Activated naive CD8-positive, alpha-beta T cell treated with anti-CD3 and anti-CD28 coated beads for 36 hours (primary cell): ENCODE measurements at regions not wholly inside any gene's neighbourhood (a gene's known extent, or its start where the extent isn't known, plus 50 kb on each side); places are given as distances from the start of the nearest gene placed in this dataset.
"Not testable (repeated sequence)": the region's sequence is repeated elsewhere in the genome, so short reads cannot be mapped to it uniquely, and the experiment has no call there.

ENCODE experiments used
- DNase-seq: peaks from one replicate; pipeline ENCODE4 v3.0.0; 2021
- H3K27ac Mint-ChIP-seq: one replicate; pipeline ENCODE4 v1.8.0; 2022; ENCODE audit warnings: mild to moderate bottlenecking, moderate library complexity, mixed read lengths
- H3K27me3 Mint-ChIP-seq: one replicate; pipeline ENCODE4 v1.8.0; 2022; ENCODE audit warnings: mild to moderate bottlenecking, mixed read lengths
- H3K36me3 Mint-ChIP-seq: one replicate; pipeline ENCODE4 v1.8.0; 2021; ENCODE audit warnings: mild to moderate bottlenecking, mixed read lengths
- H3K4me1 Mint-ChIP-seq: one replicate; pipeline ENCODE4 v1.8.0; 2021; ENCODE audit warnings: mixed read lengths
- H3K4me3 Mint-ChIP-seq: one replicate; pipeline ENCODE4 v1.8.0; 2022; ENCODE audit warnings: mild to moderate bottlenecking, moderate library complexity, mixed read lengths
- H3K9me3 Mint-ChIP-seq: one replicate; pipeline ENCODE4 v1.8.0; 2022; ENCODE audit warnings: mixed read lengths

DNA sequence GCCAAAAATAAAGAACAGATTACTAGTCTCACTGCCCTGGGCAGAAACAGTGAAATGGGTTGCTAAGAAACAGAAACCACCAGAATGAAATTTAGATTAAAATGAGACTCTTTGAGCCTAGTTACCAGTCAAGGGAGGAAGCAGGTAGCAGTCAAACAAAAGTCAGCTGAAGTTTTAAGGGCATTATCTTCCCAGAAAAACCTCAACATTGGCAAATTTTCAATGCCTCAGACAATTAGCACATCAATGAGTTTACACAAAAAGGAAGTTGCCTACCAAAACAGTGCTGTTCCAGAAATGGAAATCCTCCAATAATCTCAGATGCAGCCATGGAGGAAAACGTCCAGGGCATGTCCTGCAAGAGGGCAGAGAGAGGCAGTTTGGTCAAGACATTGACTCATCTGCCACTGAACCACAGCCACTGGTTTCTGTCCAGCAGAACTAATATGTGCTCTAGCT, 399.7 kb upstream of the ADGRB3 start:
- H3K27ac Mint-ChIP-seq, result no peak overlapping the region
- H3K27me3 Mint-ChIP-seq, result no peaks in the 10 kb centered on the region
- no peak for DNase-seq
- no peak overlapping the region for H3K4me3 Mint-ChIP-seq
- no peaks in the 10 kb centered on the region for H3K36me3 Mint-ChIP-seq
- H3K9me3 Mint-ChIP-seq, result peaks cover 1% of the 10 kb centered on the region
- H3K4me1 Mint-ChIP-seq, result no peaks in the 10 kb centered on the region

DNA sequence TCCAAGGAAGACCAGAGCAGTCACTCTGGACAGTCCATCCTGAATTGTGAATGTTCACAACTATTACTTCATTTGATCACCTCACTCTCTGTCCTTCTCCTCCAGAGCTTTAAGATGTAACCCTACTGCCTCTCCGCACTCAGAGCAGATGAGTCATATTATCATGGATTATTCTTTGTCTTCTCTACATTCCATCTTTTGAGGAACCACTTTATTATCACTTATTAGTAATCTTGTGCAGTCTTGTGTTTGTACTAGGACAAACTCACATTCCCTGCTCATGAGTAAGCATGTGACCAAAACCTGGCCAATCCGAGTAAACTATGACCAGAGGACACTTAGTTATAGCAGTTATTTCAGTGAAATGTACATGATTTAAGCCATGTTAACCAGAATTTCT, 401.5 kb upstream of the ADGRB3 start:
- no peaks in the 10 kb centered on the region for H3K4me1 Mint-ChIP-seq
- H3K27ac Mint-ChIP-seq, result no peak overlapping the region
- no peaks in the 10 kb centered on the region for H3K27me3 Mint-ChIP-seq
- no peak for DNase-seq
- H3K36me3 Mint-ChIP-seq, result no peaks in the 10 kb centered on the region
- no peak overlapping the region for H3K4me3 Mint-ChIP-seq
- peaks cover 1% of the 10 kb centered on the region for H3K9me3 Mint-ChIP-seq

- no peak overlapping the region for H3K4me3 Mint-ChIP-seq
- no peak overlapping the region for H3K27ac Mint-ChIP-seq
- H3K27me3 Mint-ChIP-seq, result no peaks in the 10 kb centered on the region
- no peaks in the 10 kb centered on the region for H3K4me1 Mint-ChIP-seq
- H3K36me3 Mint-ChIP-seq, result no peaks in the 10 kb centered on the region
- peaks cover 3% of the 10 kb centered on the region for H3K9me3 Mint-ChIP-seq
- no peak for DNase-seq
These were observed 405.5 kb upstream of the ADGRB3 start for GRCh38 chr6:68229566-68229965.

GRCh38 chr6:68226460-68226859, 408.6 kb upstream of the ADGRB3 start:
- H3K27ac Mint-ChIP-seq, result no peak overlapping the region
- H3K27me3 Mint-ChIP-seq, result no peaks in the 10 kb centered on the region
- peaks cover 3% of the 10 kb centered on the region for H3K9me3 Mint-ChIP-seq
- no peak for DNase-seq
- no peak overlapping the region for H3K4me3 Mint-ChIP-seq
- no peaks in the 10 kb centered on the region for H3K36me3 Mint-ChIP-seq
- no peaks in the 10 kb centered on the region for H3K4me1 Mint-ChIP-seq

DNA sequence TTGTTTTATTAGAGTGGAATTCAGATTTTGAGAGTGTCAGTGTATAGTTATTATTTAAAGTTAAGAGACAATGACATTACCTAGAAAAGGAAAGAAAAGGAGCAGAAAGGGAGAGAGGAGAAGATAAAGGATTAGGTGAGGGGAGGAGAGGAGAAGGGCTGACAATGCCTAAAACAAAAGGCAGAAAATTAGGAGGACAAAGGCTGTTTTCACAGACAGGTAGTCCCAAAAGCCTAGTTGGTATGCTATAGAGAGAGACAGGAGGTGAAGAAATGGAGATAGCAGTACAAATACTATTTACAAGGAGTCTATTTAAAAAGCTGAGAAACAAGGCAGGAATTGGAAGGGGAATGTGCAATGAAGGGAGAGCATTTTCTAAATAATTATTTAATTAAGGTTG, 409.4 kb upstream of the ADGRB3 start:
- peaks cover 3% of the 10 kb centered on the region for H3K9me3 Mint-ChIP-seq
- H3K27me3 Mint-ChIP-seq, result no peaks in the 10 kb centered on the region
- no peaks in the 10 kb centered on the region for H3K4me1 Mint-ChIP-seq
- DNase-seq, result no peak
- no peak overlapping the region for H3K4me3 Mint-ChIP-seq
- H3K27ac Mint-ChIP-seq, result no peak overlapping the region
- H3K36me3 Mint-ChIP-seq, result no peaks in the 10 kb centered on the region

DNA sequence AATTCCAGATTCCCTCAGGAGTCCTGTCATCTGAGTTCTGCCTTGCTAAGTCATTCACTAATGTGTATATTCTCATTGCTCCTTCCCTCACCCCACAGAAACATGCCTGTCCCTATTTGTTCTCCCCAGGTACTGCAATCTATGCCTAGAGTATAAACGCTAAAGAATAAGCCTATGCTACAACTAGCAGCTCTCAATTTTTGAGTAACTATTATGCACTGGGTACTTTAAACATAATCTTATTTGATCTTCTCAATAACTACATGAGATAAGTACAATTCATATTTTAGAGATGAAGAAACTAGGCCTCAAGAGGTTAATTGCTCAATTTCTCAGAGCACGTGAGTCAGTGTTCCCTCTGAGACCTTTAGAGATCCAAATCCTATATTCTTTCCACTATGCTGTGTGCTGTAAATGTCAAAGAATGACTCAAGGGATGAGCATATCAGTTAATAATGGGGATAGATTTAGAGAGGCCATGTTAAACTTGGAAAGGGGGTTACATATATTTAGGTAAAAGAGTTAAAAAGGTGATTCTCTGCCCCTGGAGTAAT, 423.8 kb upstream of the ADGRB3 start:
- no peaks in the 10 kb centered on the region for H3K36me3 Mint-ChIP-seq
- no peak for DNase-seq
- H3K4me1 Mint-ChIP-seq, result no peaks in the 10 kb centered on the region
- peaks cover 24% of the 10 kb centered on the region for H3K9me3 Mint-ChIP-seq
- H3K27me3 Mint-ChIP-seq, result no peaks in the 10 kb centered on the region
- H3K27ac Mint-ChIP-seq, result no peak overlapping the region
- H3K4me3 Mint-ChIP-seq, result no peak overlapping the region

DNA sequence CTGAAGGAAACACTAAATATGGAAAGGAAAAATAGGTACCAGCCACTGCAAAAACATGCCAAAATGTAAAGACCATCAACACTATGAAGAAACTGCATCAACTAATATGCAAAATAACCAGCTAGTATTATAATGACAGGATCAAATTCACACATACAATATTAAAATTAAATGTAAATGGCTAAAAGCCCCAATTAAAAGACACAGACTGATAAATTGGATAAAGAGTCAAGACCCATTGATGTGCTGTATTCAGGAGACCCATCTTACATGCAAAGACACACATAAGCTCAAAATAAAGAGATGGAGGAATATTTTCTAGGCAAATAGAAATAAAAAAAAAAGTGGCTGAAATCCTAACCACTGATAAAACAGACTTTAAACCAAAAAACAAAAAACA, 427.5 kb upstream of the ADGRB3 start:
- H3K4me3 Mint-ChIP-seq, H3K27ac Mint-ChIP-seq, H3K36me3 Mint-ChIP-seq, H3K27me3 Mint-ChIP-seq, H3K4me1 Mint-ChIP-seq, DNase-seq: not testable (repeated sequence)
- peaks cover 18% of the 10 kb centered on the region for H3K9me3 Mint-ChIP-seq

- H3K9me3 Mint-ChIP-seq, result peaks cover 4% of the 10 kb centered on the region
- H3K4me1 Mint-ChIP-seq, result no peaks in the 10 kb centered on the region
- no peak for DNase-seq
- no peak overlapping the region for H3K27ac Mint-ChIP-seq
- H3K27me3 Mint-ChIP-seq, result no peaks in the 10 kb centered on the region
- H3K4me3 Mint-ChIP-seq, result no peak overlapping the region
- H3K36me3 Mint-ChIP-seq, result no peaks in the 10 kb centered on the region
These were observed 434.2 kb upstream of the ADGRB3 start for GRCh38 chr6:68200929-68201328.

DNA sequence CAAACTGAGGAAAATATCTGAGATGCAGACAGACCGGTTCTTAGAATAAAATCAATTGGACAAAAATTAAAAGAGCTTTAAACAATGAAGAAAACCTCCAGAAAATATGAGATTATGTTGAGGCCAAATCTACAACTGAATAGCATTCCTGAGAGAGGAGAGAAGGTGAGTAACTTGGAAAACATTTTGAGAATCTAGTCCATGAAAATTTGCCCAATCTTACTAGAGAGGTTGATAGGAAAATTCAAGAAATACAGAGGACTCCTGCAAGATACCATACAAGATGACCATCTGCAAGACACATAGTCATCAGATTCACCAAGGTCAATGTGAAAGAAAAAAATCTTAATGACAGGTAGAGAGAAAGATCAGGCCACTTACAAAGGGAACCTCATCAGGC, 437.7 kb upstream of the ADGRB3 start:
- Mint-ChIP-seq H3K27me3 (no peaks in the 10 kb centered on the region), H3K27ac (no peak overlapping the region), H3K4me1 (no peaks in the 10 kb centered on the region), H3K36me3 (no peaks in the 10 kb centered on the region), H3K9me3 (peaks cover 4% of the 10 kb centered on the region), H3K4me3 (no peak overlapping the region)
- no peak for DNase-seq

DNA sequence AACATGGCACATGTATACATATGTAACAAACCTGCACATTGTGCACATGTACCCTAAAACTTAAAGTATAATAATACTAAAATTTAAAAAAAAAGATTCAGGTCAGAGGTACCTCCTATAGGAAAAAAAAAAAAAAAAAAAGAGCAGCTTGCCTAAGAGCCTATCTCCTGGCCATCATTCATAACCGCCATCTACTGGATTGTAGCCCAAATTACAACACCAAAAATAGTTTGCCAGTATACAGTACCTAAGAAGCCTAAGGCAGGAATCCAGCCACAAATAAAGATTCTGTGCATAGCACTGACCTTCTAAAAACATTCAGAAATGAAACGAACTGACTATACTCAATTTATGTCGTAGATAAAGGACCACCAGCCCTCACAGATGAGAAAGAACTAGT, 438.4 kb upstream of the ADGRB3 start:
- no peak overlapping the region for H3K4me3 Mint-ChIP-seq
- H3K4me1 Mint-ChIP-seq, result no peaks in the 10 kb centered on the region
- peaks cover 4% of the 10 kb centered on the region for H3K9me3 Mint-ChIP-seq
- H3K27ac Mint-ChIP-seq, result no peak overlapping the region
- DNase-seq, result no peak
- H3K27me3 Mint-ChIP-seq, result no peaks in the 10 kb centered on the region
- no peaks in the 10 kb centered on the region for H3K36me3 Mint-ChIP-seq

GRCh38 chr6:68195753-68196152, 439.3 kb upstream of the ADGRB3 start:
- H3K36me3 Mint-ChIP-seq, H3K4me1 Mint-ChIP-seq, H3K4me3 Mint-ChIP-seq, H3K27ac Mint-ChIP-seq, DNase-seq, H3K27me3 Mint-ChIP-seq, H3K9me3 Mint-ChIP-seq: not testable (repeated sequence)

DNA sequence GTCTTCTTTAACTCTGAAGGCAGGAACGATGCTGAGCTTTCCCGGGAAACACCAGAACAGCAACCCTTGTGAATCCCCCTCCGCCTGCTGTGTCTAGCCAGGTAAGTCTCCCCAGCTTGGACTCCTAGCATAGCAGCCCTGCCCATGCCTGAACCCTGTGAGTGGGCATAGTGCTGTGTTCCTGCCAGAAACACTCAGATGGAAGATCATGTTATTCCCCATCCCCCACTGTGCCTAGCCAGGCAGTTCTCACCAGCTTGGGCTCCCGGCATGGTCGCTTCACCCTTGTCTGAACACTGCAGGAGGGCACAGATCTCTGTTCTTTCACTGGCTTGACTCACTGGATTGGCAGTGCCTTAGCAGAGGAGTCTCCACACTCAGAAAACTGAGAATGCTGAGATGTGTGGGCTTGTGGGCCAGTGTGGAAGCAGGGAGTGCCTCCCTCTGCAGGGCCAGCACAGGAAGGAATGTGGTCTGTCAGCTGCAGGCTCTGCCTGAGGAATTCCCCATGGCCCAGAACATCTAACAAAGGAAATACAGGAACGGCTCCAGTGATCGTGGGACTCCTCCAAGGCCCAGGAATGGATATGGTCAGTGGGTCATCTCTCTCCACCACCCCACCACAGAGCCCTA, 440.1 kb upstream of the ADGRB3 start:
- H3K27ac Mint-ChIP-seq, result no peak overlapping the region
- no peak for DNase-seq

GRCh38 chr6:68192988-68193387, 442.1 kb upstream of the ADGRB3 start:
- Mint-ChIP-seq H3K27ac (no peak overlapping the region), H3K4me1 (no peaks in the 10 kb centered on the region), H3K9me3 (peaks cover 1% of the 10 kb centered on the region), H3K4me3 (no peak overlapping the region), H3K36me3 (no peaks in the 10 kb centered on the region), H3K27me3 (no peaks in the 10 kb centered on the region)
- no peak for DNase-seq

More for the DNA sequence above, 440.1 kb upstream of the ADGRB3 start:
- Mint-ChIP-seq H3K27me3 (no peaks in the 10 kb centered on the region), H3K4me3 (no peak overlapping the region), H3K4me1 (no peaks in the 10 kb centered on the region), H3K36me3 (no peaks in the 10 kb centered on the region), H3K9me3 (no peaks in the 10 kb centered on the region)

- Mint-ChIP-seq H3K27ac (no peak overlapping the region), H3K4me1 (no peaks in the 10 kb centered on the region), H3K9me3 (peaks cover 3% of the 10 kb centered on the region), H3K4me3 (no peak overlapping the region), H3K36me3 (no peaks in the 10 kb centered on the region), H3K27me3 (no peaks in the 10 kb centered on the region)
- DNase-seq, result no peak
These were observed 445.8 kb upstream of the ADGRB3 start for GRCh38 chr6:68189217-68189815.

- H3K9me3 Mint-ChIP-seq, result peaks cover 3% of the 10 kb centered on the region
- no peak for DNase-seq
- H3K27me3 Mint-ChIP-seq, result no peaks in the 10 kb centered on the region
- no peaks in the 10 kb centered on the region for H3K36me3 Mint-ChIP-seq
- no peaks in the 10 kb centered on the region for H3K4me1 Mint-ChIP-seq
- no peak overlapping the region for H3K4me3 Mint-ChIP-seq
- H3K27ac Mint-ChIP-seq, result no peak overlapping the region
These were observed 448.2 kb upstream of the ADGRB3 start for GRCh38 chr6:68186870-68187269.

- Mint-ChIP-seq H3K27ac (no peak overlapping the region), H3K4me1 (no peaks in the 10 kb centered on the region), H3K36me3 (no peaks in the 10 kb centered on the region), H3K9me3 (no peaks in the 10 kb centered on the region), H3K4me3 (no peak overlapping the region), H3K27me3 (no peaks in the 10 kb centered on the region)
- DNase-seq, result no peak
These were observed 452.7 kb upstream of the ADGRB3 start for GRCh38 chr6:68182386-68182785.
